Chondrocyte (in vitro differentiated cells): ENCODE measurements at regions not wholly inside any gene's neighbourhood (a gene's known extent, or its start where the extent isn't known, plus 50 kb on each side); places are given as distances from the start of the nearest gene placed in this dataset.

ENCODE experiments used
- DNase-seq: peaks from one replicate; pipeline ENCODE4 v3.0.0; 2021; ENCODE audit warnings: mixed read lengths, low spot score
- H3K27ac Mint-ChIP-seq: one replicate; pipeline ENCODE4 v1.8.0; 2021; ENCODE audit warnings: mild to moderate bottlenecking, moderate library complexity, mixed read lengths; ENCODE audit not compliant: unreplicated experiment
- H3K27me3 Mint-ChIP-seq: 2 replicates; pipeline ENCODE4 v1.8.0; 2021; ENCODE audit warnings: low read depth, mixed read lengths
- H3K36me3 Mint-ChIP-seq: 2 replicates; pipeline ENCODE4 v1.8.0; 2021; ENCODE audit warnings: low read depth, mixed read lengths
- H3K4me1 Mint-ChIP-seq: 2 replicates; pipeline ENCODE4 v1.8.0; 2021; ENCODE audit warnings: low read depth, mild to moderate bottlenecking, mixed read lengths
- H3K4me3 Mint-ChIP-seq: one replicate; pipeline ENCODE4 v1.8.0; 2021; ENCODE audit warnings: mild to moderate bottlenecking, moderate library complexity, mixed read lengths; ENCODE audit not compliant: unreplicated experiment
- H3K9me3 Mint-ChIP-seq: 2 replicates; pipeline ENCODE4 v1.8.0; 2021; ENCODE audit warnings: low read depth, mixed read lengths
- TF ChIP-seq, protein P1 (sequence below): fragments of 200-600 bp; sonication (generic); IDR thresholded peaks from 2 replicates; pipeline ENCODE4 v1.5.0; 2021; ENCODE audit warnings: antibody characterized with exemption, mild to moderate bottlenecking, moderate library complexity

DNA sequence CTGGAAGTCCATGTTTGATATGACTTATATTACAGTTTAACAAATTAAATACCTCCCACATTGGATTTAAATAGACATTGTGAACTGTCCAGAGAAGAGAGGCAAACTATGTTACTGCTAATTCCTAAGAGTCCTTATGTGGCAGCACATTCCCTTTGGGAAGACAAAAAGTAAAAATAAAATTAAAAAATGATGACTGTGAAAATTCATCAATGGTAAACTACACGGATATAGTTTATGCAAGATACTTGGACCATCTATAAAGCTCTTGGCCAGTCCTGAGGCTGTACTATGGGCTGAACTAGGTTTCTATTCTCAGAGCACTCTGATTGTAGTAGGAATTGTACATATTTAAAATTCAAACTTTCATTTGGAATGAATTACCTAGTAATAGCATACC lies 206.4 kb downstream of the LRRK2 start:
- Mint-ChIP-seq H3K4me3 (no peak overlapping the region), H3K27ac (no peak overlapping the region), H3K36me3 (no peaks in the 10 kb centered on the region), H3K9me3 (no peaks in the 10 kb centered on the region), H3K27me3 (peaks cover 4% of the 10 kb centered on the region), H3K4me1 (no peaks in the 10 kb centered on the region)
- TF ChIP-seq, protein P1, sequence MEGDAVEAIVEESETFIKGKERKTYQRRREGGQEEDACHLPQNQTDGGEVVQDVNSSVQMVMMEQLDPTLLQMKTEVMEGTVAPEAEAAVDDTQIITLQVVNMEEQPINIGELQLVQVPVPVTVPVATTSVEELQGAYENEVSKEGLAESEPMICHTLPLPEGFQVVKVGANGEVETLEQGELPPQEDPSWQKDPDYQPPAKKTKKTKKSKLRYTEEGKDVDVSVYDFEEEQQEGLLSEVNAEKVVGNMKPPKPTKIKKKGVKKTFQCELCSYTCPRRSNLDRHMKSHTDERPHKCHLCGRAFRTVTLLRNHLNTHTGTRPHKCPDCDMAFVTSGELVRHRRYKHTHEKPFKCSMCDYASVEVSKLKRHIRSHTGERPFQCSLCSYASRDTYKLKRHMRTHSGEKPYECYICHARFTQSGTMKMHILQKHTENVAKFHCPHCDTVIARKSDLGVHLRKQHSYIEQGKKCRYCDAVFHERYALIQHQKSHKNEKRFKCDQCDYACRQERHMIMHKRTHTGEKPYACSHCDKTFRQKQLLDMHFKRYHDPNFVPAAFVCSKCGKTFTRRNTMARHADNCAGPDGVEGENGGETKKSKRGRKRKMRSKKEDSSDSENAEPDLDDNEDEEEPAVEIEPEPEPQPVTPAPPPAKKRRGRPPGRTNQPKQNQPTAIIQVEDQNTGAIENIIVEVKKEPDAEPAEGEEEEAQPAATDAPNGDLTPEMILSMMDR = no peak
- no peak for DNase-seq

DNA sequence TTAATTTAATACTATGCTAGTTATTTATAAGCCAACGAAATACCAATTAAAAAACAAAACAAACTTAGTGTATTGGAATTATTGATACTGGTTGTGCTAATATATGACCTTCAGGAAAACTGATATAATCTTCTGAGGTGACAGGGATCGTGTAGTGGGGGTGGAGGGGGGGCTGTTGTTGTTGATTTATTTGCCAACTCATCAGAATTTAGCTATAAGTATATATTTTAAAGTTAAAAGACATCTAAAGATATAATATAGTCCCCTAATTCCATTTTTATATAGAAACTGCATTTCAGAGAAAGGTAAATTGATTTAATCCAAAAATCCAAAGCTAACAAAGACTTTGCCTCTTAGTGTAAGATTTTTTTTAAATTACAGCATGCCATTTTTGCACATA lies 210.5 kb downstream of the LRRK2 start:
- no peaks in the 10 kb centered on the region for H3K4me1 Mint-ChIP-seq
- peaks cover 3% of the 10 kb centered on the region for H3K27me3 Mint-ChIP-seq
- DNase-seq = no peak
- no peaks in the 10 kb centered on the region for H3K36me3 Mint-ChIP-seq
- no peak overlapping the region for H3K4me3 Mint-ChIP-seq
- TF ChIP-seq, protein P1 = no peak
- H3K27ac Mint-ChIP-seq = no peak overlapping the region
- H3K9me3 Mint-ChIP-seq = no peaks in the 10 kb centered on the region

DNA sequence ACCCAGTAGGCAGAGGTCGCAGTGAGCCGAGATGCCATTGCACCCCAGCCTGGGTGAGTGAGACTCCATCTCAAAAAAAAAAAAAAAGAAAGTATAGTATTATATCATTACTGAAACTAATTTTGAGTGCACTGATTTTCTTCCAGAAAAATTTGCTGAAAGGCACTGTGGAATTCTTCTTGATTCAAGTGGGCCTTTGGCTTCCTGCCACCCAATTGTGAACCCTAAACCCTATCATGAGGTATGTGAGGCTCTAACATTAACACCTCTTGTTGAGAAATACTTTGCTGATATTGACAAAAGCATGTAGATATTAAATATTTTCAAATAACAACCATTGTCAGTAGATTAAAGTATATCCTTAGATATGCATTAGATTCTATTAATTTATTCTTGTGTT lies 211.2 kb downstream of the LRRK2 start:
- Mint-ChIP-seq H3K4me1 (no peaks in the 10 kb centered on the region), H3K27ac (no peak overlapping the region), H3K9me3 (no peaks in the 10 kb centered on the region), H3K36me3 (no peaks in the 10 kb centered on the region), H3K4me3 (no peak overlapping the region), H3K27me3 (peaks cover 3% of the 10 kb centered on the region)
- TF ChIP-seq, protein P1 = no peak
- DNase-seq = no peak

DNA sequence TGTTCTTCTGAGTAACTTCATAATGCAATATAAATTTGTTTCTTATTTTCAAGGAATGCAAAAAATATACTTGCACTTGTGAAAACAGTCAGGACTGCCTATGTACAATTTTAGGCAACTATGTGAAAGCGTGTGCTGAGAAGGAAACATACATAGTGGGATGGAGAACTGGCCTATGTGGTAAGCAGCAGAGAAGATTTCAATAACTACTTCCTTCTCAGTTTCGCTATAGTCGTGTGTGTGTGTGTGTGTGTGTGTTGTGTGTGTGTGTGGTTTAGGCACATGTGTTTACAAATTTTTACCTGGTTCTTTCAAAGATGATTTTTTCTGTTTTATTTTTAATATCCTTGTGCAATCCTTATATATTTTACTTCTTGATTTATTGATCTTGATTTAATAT lies 211.8 kb downstream of the LRRK2 start:
- DNase-seq = no peak
- TF ChIP-seq, protein P1 = no peak
- Mint-ChIP-seq H3K27ac (no peak overlapping the region), H3K9me3 (no peaks in the 10 kb centered on the region), H3K36me3 (no peaks in the 10 kb centered on the region), H3K27me3 (peaks cover 3% of the 10 kb centered on the region), H3K4me3 (no peak overlapping the region), H3K4me1 (no peaks in the 10 kb centered on the region)

DNA sequence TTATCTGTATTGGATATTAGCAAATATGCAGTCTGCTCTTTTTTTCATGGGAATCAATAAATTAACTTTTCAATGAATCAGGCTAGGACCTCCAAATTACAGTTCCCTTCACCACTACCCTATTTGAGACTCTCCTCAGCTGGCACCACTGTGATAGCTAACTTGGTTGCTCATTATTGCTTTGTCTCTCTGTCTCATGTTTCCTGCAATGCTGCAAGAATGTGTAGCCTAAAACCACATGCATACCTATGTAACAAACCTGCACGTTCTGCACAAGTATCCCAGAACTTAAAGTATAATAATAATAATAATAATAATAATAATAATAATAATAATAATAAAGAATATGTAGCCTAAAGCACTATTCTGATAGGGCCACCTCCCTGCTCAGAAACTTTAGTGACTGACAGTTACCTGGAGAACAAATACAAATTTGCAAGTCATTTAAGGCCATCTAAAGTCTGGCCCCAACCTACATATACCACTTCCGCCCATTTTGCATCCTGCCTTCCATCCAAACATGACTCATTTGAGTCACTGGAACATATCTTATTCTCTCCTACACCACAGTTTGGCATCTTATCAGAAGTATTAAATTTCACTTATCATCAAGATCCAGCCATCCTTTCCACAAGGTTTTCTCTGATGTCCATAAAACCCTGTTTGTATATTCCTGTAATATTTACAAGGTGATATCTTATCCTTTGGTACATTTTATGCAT lies 215.1 kb downstream of the LRRK2 start:
- Mint-ChIP-seq H3K9me3 (no peaks in the 10 kb centered on the region), H3K27ac (no peak overlapping the region), H3K4me3 (no peak overlapping the region), H3K27me3 (peaks cover 2% of the 10 kb centered on the region), H3K36me3 (no peaks in the 10 kb centered on the region), H3K4me1 (no peaks in the 10 kb centered on the region)
- TF ChIP-seq, protein P1 = no peak
- DNase-seq = no peak
